ENCODE measurements at regions not wholly inside any gene's neighbourhood (a gene's known extent, or its start where the extent isn't known, plus 50 kb on each side); places are given as distances from the start of the nearest gene placed in this dataset.

DNA sequence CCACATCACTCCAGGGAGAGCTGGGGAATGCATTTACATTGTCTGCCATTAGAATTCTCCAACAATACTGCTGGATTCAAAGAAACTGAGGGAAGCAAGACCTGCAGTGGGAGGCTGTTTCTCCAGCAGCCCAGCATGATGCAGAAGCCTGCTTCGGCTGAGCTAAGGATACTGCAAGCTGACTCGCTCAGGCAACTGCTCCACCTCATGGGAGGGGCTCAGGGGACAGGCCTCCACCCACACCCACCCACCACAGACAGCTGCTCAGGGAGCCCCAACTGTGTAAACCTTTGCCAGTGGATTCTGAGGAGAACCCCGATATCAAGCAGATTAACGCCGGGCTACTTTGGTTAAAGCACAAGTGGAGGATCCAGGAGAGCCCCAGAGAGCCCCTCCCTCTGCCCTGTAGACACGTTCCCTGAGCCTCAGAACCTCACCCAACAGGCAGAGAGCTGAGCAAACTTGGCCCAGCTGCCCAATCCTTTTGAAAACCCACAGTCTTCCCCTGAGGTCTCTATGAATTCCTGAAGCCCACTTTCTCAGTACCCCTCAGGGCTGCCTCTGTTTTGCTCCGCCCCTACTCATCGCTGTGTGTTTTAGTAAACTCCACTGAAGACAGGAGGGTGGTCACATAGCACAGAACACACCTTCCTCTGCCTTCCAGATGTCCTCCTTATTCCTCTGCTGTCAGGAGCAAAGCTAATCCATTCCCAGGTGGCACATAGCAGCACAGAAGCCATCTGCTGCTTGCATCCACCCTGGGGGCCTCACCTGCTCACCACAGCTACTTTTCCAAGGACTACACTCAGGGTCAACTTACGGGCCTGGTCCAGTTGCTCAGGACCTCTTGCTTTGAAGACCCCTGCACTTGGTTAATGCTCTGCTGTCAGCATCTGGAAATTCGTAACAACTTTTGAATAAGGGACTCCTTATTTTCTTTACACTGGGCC lies 269.0 kb downstream of the ABHD5 start:
- no peak overlapping the region for H3K27ac ChIP-seq (ENCODE audit: low read depth in 2 of 2, low read length in 1 of 2)
- H3F3A ChIP-seq (replicated peaks; ENCODE audit: insufficient read depth): no peaks in the 10 kb centered on the region
- POLR2A ChIA-PET: no interaction called here
- TF ChIP-seq, protein P1, sequence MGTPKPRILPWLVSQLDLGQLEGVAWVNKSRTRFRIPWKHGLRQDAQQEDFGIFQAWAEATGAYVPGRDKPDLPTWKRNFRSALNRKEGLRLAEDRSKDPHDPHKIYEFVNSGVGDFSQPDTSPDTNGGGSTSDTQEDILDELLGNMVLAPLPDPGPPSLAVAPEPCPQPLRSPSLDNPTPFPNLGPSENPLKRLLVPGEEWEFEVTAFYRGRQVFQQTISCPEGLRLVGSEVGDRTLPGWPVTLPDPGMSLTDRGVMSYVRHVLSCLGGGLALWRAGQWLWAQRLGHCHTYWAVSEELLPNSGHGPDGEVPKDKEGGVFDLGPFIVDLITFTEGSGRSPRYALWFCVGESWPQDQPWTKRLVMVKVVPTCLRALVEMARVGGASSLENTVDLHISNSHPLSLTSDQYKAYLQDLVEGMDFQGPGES (IDR thresholded peaks at IDR 0.05; ENCODE audit: low read depth, low read length): no peak
- TF ChIP-seq ELF1 (IDR thresholded peaks at IDR 0.05): no peak
- CTCF ChIA-PET: interaction anchor here (1.2 kb wide), 1 partner anchor 104 kb away, joined by 3 read pairs; no protein-coding TSS in a partner anchor
- 89% methylated on average over 8 of the region's 10 CpGs for WGBS (ENCODE audit: low lambda C conversion rate)
- no peak overlapping the region for H3K4me2 ChIP-seq
- no peaks in the 10 kb centered on the region for H3K9me3 ChIP-seq
- no peak overlapping the region for H3K4me3 ChIP-seq (ENCODE audit: low read depth in 2 of 2, low read length in 1 of 2)
- H2AFZ ChIP-seq (ENCODE audit: low read depth): no peak overlapping the region
- no peak overlapping the region for H3K9ac ChIP-seq
- DNase-seq: no peak
- H3K36me3 ChIP-seq (replicated peaks in 1 of 2; ENCODE audit: control insufficient read depth in 1 of 2, insufficient read depth in 2 of 2, low read length in 1 of 2): no peaks in the 10 kb centered on the region
- H3K4me1 ChIP-seq (ENCODE audit: control insufficient read depth in 1 of 2, insufficient read depth in 2 of 2, low read depth in 1 of 2, low read length in 1 of 2): peaks cover 0 to 29% of the 10 kb centered on the region in 2 experiments; a peak in 2 of 4 replicates
- H3K79me2 ChIP-seq (ENCODE audit: insufficient read depth): no peaks in the 10 kb centered on the region
- H3K27me3 ChIP-seq (ENCODE audit: insufficient read depth): no peaks in the 10 kb centered on the region
- no peaks in the 10 kb centered on the region for H4K20me1 ChIP-seq (ENCODE audit: insufficient read depth)
- no peaks in the 10 kb centered on the region for H3K9me2 ChIP-seq

GRCh38 chr3:43960448-43960840 lies 269.7 kb downstream of the ABHD5 start:
- no peak overlapping the region for H2AFZ ChIP-seq (ENCODE audit: low read depth)
- H3K27me3 ChIP-seq (ENCODE audit: insufficient read depth): no peaks in the 10 kb centered on the region; the same call in 1 of the 2 replicates
- H3K4me2 ChIP-seq: no peak overlapping the region
- no peak overlapping the region for H3K9ac ChIP-seq
- H3K4me3 ChIP-seq (ENCODE audit: low read depth in 2 of 2, low read length in 1 of 2): no peak overlapping the region
- H3K9me3 ChIP-seq: no peaks in the 10 kb centered on the region
- WGBS (ENCODE audit: low lambda C conversion rate): 73% methylated on average over 3 of the region's 3 CpGs
- no peak overlapping the region for H3K27ac ChIP-seq (ENCODE audit: low read depth in 2 of 2, low read length in 1 of 2)
- ChIA-PET POLR2A (no interaction called here), CTCF (no interaction called here)
- H3K79me2 ChIP-seq (ENCODE audit: insufficient read depth): no peaks in the 10 kb centered on the region
- no peaks in the 10 kb centered on the region for H3K36me3 ChIP-seq (replicated peaks in 1 of 2; ENCODE audit: control insufficient read depth in 1 of 2, insufficient read depth in 2 of 2, low read length in 1 of 2)
- H3K9me2 ChIP-seq: no peaks in the 10 kb centered on the region
- H3F3A ChIP-seq (replicated peaks; ENCODE audit: insufficient read depth): no peaks in the 10 kb centered on the region
- no peaks in the 10 kb centered on the region for H4K20me1 ChIP-seq (ENCODE audit: insufficient read depth)
- H3K4me1 ChIP-seq (ENCODE audit: control insufficient read depth in 1 of 2, insufficient read depth in 2 of 2, low read depth in 1 of 2, low read length in 1 of 2): peaks cover 0 to 29% of the 10 kb centered on the region in 2 experiments; a peak in 2 of 4 replicates
- TF ChIP-seq TCF12 (IDR thresholded peaks at IDR 0.05) (no peak), ELF1 (IDR thresholded peaks at IDR 0.05) (no peak), RFX5 (IDR thresholded peaks at IDR 0.05; ENCODE audit: low read length) (no peak), NFIC (IDR thresholded peaks at IDR 0.05; ENCODE audit: borderline replicate concordance) (no peak), FOXJ3 (CRISPR knock-in tag; IDR thresholded peaks at IDR 0.05) (no peak), RXRA (IDR thresholded peaks at IDR 0.05; ENCODE audit: borderline replicate concordance, low read depth) (no peak)
- TF ChIP-seq, protein P1 (IDR thresholded peaks at IDR 0.05; ENCODE audit: low read depth, low read length): no peak
- TF ChIP-seq, protein P2, sequence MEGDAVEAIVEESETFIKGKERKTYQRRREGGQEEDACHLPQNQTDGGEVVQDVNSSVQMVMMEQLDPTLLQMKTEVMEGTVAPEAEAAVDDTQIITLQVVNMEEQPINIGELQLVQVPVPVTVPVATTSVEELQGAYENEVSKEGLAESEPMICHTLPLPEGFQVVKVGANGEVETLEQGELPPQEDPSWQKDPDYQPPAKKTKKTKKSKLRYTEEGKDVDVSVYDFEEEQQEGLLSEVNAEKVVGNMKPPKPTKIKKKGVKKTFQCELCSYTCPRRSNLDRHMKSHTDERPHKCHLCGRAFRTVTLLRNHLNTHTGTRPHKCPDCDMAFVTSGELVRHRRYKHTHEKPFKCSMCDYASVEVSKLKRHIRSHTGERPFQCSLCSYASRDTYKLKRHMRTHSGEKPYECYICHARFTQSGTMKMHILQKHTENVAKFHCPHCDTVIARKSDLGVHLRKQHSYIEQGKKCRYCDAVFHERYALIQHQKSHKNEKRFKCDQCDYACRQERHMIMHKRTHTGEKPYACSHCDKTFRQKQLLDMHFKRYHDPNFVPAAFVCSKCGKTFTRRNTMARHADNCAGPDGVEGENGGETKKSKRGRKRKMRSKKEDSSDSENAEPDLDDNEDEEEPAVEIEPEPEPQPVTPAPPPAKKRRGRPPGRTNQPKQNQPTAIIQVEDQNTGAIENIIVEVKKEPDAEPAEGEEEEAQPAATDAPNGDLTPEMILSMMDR (IDR thresholded peaks at IDR 0.05): no peak
- TF ChIP-seq, protein P3, sequence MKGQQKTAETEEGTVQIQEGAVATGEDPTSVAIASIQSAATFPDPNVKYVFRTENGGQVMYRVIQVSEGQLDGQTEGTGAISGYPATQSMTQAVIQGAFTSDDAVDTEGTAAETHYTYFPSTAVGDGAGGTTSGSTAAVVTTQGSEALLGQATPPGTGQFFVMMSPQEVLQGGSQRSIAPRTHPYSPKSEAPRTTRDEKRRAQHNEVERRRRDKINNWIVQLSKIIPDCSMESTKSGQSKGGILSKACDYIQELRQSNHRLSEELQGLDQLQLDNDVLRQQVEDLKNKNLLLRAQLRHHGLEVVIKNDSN (IDR thresholded peaks at IDR 0.05; ENCODE audit: borderline replicate concordance, low read depth): no peak
- no peak for DNase-seq
